Activated T-cell treated with anti-CD3 and anti-CD28 coated beads for 24 hours (primary cell): ENCODE measurements at regions not wholly inside any gene's neighbourhood (a gene's known extent, or its start where the extent isn't known, plus 50 kb on each side); places are given as distances from the start of the nearest gene placed in this dataset.

Source experiments
- DNase-seq: peaks from one replicate; pipeline ENCODE4 v3.0.0-alpha.2; 2020; ENCODE audit warnings: low read depth

DNA sequence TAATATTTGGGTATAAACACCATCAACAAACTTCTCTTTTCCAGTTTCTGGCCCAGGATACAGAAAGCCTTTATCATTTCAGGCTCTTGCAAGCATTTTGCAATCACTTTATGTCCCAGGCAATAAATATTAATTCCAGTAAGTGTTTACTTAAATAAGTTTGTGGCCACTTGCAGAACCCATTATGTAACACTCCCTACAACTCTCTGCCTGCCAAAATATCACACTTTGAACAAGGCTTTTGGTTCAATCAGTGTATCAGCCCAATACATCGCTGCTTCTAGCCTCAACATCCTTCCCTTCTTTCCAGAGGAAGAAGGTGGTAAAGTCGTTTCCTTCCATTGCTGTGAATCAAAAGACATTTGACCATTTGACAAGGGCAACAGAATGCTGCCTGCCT is 203.0 kb upstream of the USP25 start:
- no peak for DNase-seq

DNA sequence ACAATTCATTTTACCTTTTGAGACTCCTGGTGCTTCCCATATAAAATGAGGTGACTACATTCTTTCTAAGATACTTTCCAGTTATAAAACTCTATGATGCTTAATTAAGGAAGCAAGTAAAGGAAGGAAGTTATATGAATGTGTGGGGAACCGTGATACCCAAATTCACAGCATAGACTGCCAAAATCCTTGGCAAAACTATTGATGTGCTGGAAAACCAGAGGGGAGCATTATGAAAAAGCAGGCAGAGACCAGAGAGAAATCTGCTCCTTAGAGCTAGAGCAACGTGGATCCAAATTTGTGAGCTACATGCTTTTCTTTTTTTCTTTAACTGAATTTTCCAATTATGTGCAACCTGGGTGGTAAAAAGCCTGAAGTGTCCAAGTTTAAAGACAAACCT is 201.4 kb upstream of the USP25 start:
- DNase-seq, result no peak

DNA sequence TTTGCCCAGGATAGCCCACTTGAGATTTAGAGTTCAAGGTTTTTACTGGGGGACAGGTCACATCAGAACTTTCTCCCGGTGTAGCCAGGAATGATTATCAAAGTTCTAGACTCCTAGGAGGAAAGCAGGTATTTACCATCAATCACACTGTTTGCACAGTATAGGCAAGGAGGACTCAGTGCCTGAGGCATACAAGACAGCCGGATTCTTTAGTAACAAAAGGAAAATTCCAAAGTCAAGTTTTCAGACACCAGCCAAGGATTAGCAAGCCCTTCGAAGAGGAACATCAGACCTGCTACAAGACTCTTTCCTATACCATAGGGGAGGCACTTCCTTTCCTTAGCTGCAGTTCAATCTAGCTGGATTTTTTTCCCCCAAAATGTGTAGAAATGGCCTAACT is 197.8 kb upstream of the USP25 start:
- DNase-seq, result no peak

- no peak for DNase-seq
Observed at GRCh38 chr21:15533618-15534017, 196.2 kb upstream of the USP25 start.

DNA sequence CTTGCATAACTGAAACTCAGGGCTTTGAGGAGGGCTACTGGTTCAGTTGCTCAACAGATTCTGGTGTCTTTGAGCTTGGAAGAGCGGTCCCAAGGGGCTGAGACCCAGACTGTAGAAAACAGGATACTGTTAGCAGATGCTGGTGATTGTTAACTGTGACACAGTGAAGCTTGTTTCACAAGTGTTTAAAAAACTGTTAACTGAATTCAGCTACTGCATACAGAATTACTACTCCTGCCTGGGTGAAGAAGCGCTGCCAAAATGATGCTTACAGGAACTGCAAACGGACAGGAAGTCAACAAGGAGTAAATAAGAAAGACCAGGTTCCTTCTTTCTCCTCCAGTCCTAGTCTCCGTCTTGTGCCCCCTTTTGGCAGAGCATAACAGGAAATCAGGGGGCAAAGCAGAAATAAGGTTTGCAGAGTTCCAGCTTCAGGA is 195.3 kb upstream of the USP25 start:
- DNase-seq, result no peak

- no peak for DNase-seq
Observed at GRCh38 chr21:15539376-15539775, 190.4 kb upstream of the USP25 start.

- no peak for DNase-seq
Observed at GRCh38 chr21:15543473-15543872, 186.3 kb upstream of the USP25 start.

- no peak for DNase-seq
Observed at GRCh38 chr21:15549671-15550070, 180.1 kb upstream of the USP25 start.

DNA sequence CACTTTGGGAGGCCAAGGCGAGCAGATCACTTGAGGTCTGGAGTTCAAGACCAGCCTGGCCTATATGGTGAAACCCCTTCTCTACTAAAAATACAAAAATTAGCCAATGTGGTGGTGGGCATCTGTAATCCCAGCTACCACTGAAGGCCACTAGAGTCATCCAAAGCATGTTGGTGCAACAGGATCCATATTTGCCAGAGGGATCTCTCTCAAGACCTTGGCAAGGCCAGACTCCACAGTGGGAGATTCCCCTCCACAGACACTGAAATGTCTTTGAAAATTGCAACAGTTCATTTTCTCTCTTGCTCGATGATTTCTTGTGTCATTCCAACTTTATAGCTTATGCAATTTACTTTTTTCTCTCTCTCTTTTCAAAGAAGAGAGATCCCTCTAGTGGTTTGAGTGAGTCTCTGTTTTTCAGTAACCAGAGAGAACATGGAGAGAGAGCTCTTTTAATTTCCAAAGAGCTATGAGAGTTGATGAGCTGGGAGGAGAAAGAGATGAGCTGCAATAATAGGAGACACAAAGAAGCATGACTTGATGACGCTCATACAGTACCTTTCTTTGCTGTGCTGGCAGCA is 176.8 kb upstream of the USP25 start:
- no peak for DNase-seq

DNA sequence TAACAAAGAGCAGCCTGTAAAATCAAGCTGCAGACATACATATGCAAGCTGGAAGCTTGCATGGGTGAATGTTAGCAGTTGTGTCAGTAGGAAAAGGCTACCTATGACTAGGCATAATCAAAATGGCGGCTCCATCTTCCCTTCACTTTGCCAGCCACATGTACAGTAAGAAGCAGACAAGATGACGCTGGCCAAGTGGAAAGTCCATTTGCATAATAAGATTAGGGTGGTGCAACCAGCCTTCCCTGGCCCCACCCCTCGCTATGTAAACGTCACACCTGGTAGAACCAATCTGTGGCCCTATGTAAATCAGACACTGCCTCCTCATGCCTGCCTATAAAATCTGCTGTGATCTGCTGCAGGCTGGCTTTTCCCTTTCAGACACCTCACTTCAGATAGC is 171.9 kb upstream of the USP25 start:
- DNase-seq, result no peak

DNA sequence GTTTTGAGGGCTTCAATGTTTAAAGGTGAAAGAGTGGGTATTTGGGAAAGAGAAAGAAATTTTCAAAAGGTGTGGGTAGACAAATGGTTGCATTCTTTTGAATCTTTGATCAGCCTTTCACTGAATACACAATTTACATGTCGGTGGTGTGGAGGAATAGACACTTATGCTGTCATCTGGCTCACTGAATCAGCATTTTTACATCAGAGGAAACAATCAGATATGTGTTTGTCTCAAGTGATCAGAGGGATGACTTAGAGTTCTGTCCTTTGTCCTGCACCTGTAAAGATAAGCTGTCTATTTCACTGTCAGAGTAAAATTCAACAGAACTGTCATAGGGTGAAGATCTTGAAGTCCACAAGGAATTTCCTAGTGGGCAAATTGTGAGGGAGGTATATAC is 170.9 kb upstream of the USP25 start:
- no peak for DNase-seq

DNA sequence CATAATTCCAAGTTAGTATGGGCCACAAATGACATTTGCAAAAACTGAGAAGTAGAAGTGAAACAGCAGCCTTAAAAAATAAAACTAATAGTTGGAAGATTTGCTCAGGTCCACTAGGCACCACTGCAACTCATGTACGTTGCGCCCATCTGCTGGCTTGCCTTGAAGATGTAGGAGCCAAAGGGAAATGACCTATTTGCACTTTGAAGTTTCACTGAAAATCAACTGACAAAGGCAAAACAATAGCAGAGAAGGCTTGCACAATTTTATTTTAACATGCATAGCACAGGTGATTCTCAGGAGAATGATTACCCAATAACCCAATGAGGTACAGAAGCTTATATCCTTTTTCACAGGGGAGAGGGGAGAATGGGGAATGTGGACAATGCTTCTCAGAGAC is 170.1 kb upstream of the USP25 start:
- no peak for DNase-seq

DNA sequence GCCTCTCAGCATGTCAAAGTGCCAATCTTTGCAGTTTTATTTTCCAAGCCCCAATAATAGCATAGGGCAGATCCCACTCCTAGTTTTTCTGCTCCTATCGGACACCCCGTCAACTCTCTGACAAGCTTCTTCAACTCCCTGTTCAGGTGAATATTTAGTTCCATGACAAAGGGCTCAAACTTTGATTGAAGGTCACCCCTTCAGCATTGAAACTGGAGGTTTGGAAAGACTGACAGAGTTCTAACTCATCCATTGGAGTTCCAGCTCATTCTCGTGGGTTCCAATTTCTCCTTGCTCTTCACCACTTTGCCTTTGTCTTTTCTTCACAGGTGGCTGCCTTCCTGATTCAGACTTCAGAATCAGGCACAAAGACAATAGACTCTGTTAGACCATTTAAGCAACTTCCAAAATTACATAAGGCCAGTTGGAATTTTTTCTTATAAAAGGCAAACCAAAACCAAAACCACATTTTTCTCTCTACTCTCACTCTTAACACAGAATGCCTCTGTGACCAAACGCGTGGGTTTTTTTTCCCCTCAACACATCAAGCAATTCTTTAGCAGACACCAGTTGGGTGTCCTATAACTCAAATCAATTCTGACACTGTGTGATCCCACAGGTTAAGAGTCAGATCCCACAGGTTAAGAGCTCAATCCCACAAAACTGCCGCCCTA is 169.3 kb upstream of the USP25 start:
- no peak for DNase-seq

- DNase-seq, result no peak
Observed at GRCh38 chr21:15562748-15563147, 167.0 kb upstream of the USP25 start.

DNA sequence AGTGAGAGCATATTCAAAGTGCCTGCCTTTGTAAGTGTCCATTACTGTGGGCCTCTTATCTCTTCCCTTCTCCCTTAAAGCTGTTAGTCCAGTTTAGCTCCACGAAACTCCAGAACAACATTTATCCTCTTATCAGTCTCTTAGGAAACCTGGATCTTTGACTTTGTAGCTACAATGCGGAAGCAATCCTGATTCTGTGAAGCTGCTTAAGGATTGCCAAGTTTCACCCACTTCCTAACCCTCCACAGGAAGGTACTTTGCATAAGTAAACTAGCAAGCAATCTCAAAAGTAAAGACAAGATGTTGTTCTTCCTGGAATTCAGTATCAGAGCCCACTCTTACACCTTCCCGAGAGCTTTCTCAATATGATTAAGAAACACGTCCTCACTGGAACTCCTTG is 164.9 kb upstream of the USP25 start:
- DNase-seq, result no peak

GRCh38 chr21:15566703-15567102 is 163.1 kb upstream of the USP25 start:
- DNase-seq, result no peak

DNA sequence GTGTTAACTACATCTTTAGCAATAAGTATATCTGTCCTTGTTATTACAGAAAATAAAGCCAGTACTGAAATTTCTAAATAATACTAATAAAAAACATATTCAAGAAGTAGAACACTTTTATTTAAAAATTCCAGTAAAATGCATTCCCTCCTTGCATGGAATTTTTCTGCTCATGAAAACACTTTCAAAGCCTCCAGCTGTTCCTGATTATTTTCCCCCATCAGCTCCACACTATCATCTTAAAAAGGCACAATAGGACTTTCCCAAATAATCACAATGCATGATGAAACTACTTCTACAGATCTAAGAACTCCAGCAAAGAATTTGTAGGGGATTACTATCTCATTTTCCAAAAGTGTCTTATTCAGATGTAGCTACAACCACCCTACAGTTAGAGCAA is 162.6 kb upstream of the USP25 start:
- DNase-seq, result no peak

GRCh38 chr21:15568516-15568915 is 161.3 kb upstream of the USP25 start:
- no peak for DNase-seq

GRCh38 chr21:15586752-15587427 is 142.9 kb upstream of the USP25 start:
- DNase-seq, result no peak

DNA sequence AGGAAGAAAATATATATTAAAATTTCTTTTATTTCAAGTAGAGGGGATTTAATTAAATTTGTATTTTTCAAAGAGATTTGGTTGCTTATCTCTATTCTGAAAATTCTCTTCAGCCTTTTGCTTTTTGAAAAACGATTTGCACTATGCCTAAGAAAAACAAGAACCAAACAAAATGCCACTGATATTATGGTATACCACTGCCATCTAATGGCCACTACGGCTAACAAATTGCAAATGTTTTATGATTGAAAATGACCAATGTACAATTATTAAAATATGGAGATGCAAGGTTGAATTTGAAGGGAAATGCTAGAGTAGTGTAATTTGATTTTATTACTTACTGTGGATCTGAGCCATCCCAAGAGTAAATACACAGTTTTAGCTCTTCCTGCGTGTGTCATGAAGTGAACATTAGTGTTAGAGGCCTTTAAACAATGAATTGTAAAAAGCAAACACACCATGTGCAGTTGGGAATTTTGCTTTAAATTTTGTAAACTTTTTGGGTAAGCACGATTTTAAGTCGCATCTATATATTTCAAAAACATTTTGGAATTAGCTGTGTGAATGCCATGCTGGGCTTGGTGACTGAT is 137.4 kb upstream of the USP25 start:
- no peak for DNase-seq

DNA sequence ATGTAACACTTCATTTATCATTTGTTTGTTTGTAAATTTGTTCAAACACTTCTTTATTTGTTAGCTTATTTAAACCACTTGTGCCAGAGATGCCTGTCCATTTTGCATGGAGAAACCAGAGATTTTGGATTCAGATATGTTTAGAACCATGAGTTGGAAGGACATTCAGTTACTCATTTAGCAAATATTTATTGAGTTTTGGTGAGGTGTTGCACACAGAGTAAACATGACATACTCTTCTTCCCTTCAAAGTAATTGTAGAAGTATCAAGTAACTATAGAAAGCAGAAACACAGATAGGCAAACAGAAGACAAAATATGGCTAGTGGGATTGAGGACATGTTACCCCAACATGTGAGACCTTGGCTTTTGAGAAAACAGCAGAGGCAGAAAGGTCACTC is 136.8 kb upstream of the USP25 start:
- DNase-seq, result no peak

DNA sequence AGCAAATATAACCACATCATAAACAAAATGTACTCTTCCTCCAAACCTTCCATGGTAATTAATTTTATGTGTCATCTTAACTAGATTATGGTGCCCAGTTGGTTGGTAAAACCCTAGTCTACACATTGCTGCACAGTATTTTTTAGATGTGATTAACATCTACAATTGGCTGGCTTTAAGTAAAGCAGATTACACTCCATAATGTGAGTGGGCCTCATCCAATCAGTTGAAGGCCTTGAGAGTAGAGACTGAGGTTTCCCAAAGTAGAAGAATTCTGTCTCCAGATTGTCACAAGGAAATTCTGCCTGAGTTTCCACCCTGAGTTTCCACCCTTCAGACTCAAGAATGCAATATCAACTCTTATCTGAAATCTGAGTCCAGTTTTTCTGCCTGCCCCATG is 128.4 kb upstream of the USP25 start:
- no peak for DNase-seq

DNA sequence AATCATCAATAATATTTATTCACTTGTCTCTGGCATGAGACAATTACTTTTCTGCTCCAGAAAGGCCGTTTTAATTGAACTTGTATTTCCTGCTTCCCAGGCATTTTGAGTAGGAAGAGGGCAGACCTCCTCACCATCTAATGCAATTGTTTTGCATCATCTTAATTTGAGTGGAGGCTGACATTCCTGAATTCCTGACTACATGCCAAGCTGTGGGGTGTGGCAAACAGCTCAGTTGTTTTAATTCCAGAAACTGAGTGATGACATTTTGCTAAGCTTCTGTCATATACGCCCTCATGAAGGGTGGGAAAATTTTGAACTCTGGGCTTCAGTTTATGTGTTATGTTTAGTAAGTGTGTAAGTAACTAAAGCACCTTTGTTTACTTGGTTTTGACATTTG is 125.4 kb upstream of the USP25 start:
- no peak for DNase-seq
